ENCODE measurements at regions not wholly inside any gene's neighbourhood (a gene's known extent, or its start where the extent isn't known, plus 50 kb on each side); places are given as distances from the start of the nearest gene placed in this dataset.

DNA sequence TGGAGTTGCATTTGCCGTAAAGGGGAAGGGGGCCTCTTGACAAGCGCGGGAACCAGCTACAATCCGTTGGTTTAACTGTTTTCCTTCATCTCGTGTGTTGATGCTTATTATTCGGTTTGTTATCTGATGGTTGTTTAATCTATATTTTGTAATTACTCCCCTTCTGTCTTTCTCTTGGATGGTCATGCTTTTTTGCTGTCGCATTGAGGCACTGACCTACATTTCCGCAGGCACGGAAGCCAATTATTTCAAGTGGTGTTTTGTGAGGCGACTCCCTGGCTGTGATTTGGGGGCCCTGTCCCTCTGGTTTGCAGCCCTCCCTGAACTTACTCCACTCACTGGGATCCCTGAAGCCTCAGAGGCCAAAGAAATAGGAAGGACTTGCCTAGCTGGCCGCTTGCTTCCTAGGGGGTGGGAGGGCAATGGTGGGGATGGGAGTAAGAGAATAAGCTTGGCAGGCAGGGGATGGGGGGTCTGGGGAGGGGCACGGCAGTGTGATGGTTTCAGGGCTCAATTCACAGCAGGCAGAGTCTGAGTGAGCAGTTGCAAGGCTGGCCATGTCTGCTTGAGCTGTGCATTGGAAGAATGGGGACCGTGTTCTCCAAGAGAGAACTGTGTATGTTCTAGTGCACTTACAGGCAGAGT, 165.8 kb upstream of the B3GAT1 start:
- DNase-seq (ENCODE audit: low read depth in 2 of 2): no peak

DNA sequence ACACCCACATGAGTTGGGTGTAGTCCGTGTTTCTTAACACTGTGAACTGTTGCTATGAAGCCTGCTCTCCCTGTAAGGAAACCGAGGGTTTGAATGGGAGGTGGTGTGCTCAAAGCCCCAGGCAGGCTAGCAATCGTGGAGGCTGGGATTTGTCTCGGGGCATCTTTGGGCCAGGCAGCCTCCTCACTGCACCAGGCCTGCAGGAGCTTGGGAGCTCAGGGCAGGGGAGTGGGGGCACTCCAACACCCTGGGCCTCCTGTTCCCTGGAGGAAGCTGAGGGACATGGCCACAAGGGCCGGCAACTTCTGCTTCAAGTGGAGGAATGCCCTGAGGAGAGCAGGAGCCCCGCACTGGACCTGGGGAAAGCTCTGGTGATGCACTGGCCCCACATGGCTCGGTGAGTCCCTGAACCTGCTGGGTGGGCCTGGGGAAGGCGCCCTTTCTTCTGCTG, 164.7 kb upstream of the B3GAT1 start:
- no peak for DNase-seq (ENCODE audit: low read depth in 2 of 2)

DNA sequence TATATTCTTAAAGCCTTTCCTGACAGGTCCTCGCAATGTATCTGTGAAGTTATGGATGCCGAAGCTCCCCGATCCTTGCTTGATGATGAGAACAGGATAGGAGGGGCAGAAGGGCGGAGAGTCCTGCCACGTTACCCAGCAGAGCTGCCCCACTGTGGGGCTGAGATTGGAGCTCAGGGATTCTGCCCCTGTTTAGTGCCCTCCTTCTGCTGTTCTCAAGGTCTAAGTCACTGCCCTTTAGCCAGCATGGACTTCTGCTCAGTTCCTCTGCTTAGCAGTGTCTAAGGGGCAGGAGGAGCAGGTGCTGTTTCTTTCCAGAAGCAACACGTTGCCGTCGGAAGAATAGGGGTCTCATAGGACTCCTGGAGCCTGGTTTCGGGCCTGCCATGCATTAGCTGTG, 164.2 kb upstream of the B3GAT1 start:
- no peak for DNase-seq (ENCODE audit: low read depth in 2 of 2)

DNA sequence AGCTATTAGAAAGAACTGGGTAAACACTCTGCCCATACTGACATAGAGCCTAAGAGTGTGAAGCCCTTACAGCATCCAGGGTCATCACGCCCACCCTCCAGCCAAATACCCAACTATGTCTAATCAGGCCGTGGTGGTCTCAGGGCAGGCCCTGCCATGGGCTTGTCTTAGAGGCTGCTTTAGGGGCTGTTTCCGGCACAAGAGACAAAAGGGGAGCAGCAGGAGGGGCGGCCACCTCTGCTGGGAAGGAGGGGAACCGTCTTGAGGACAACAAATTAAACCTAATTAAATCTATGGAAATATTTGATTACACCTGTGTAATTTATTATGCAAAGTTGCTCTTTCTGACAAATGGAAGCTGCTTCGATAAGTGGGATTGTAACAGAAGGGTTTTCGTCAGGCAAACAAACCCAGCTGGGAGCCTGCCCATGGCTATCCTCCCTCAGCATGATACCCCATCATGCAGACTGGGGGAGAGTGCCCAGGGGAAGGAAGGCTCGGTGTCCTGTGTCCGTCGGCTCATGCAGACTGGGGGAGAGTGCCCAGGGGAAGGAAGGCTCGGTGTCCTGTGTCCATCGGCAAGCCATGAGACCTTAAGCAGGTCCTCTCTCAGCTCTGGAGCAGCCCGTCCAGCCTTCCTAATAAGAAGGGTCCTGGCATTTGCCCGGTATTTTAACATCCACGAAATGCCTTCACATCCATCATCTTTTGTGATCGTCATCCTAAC, 163.6 kb upstream of the B3GAT1 start:
- no peak for DNase-seq (ENCODE audit: low read depth in 2 of 2)

DNA sequence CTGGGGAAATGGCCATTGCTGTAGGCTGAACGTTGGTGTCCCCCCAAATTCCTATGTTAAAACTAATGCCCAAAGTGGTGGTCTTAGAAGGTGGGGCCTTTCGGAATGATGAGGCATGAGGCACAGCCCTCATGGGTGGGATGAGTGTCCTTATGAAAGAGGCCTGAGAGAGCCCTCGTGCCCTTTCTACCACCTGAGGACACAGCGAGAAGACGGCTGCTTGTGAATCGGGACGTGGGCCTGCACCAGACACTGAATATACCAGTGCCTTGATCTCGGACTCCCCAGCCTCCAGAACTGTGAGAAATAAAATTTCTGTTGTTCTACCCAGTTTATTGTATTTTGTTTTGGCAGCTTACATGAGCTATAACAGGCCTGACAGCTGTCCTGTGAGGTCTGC, 162.9 kb upstream of the B3GAT1 start:
- no peak for DNase-seq (ENCODE audit: low read depth in 2 of 2)

DNA sequence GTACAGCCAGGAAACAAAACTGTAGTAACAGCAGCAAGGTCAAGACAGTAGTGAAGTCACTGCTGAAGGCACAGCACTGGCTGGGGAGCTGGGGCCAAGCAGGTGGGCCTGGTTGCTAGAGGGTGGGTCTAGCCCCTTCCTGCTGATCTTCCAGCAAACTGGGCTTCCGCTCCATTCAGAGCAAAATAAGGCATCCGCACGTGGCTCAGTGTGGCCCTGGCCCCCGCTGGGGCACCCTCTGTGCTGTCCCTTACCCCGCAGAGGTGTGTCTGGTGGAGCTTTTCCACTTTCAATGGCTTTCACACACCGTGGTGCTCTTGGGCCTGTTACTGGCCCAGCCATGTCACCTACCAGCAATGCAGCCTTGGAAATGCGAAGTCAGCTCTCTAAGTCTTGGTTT, 162.4 kb upstream of the B3GAT1 start:
- no peak for DNase-seq (ENCODE audit: low read depth in 2 of 2)

DNA sequence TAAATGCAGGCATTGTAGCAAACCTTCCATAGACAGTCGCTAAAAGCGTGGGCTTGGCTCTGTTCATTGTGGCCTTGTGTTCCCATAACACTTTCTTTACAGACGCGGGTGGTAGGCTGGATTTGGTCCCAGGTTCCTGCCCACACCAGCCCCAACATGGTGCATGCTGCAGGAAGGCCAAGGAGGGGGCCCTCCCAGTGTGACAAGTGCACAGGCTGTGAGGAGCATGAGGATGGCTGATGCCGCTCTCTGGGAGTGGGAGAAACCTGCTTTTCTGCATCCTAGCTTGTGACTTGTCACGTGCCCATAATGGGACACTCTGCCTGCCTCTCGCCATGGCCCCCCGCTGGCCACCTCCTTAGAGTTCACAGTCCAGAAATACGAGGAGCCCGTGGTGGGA, 161.8 kb upstream of the B3GAT1 start:
- DNase-seq (ENCODE audit: low read depth in 2 of 2): no peak

DNA sequence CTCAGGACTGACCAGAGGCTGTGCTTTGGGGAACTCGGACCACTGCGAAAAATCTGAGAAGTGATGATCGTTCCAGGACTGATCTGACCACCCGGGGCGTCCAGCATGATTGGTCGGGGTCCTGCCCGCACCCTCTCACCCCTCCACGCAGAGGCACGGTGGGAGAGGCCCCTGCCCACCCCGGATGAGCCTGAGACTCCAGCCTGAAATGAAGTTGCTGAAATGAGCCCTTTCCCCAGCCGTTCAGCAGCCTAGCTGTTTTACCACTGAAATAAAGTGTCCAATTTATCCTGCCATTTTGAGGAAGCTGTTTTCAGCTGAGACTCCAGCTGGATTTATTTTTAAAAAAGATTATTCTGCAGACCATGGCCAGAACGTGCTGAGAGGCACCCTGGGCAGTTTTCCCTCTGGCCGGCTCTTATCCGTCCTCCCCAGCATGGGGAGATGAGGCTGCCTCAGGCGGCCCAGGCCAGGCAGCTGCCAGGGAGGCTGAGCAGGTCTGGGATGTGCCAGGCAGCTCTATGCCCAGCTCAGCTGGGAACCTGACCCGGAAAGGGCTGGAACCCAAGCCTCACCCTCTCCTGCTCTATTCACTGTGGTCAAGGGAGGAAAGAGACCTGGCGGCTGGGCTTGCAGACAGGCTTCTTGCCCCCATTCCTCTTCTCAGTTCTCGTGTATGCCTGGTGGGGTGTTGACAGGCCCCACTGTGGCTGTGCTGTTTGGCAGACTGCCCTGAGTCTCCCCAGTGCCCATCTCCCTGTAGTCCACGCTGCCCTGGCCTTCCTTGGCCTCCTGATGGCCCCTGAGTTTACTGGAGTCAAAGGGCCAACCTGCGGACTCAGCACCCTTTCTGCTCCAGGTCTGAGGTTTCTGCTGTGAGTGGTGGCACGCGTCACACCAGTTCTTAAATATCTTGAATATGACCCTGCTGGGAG, 161.0 kb upstream of the B3GAT1 start:
- DNase-seq (ENCODE audit: low read depth in 2 of 2): no peak

DNA sequence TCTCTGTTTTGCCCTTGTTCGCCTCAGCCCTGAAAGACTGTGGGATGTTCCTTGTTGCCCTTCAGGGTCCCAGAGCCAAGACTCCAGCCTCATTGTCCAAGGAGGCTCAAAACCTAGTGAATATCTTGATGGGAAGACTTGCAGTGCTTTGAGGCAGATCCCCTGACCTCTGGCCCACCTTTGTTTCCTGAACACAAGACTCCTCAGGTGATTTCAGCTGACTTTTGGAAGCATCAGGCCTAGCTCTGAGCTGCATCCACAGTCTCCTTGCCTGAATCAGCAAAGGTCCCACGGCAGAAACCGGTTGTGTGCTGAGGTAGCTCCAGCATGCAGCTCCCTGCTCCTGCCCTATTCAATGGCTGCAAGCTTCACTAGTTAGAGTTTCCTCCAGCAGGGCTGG, 159.3 kb upstream of the B3GAT1 start:
- DNase-seq (ENCODE audit: low read depth in 2 of 2): no peak

DNA sequence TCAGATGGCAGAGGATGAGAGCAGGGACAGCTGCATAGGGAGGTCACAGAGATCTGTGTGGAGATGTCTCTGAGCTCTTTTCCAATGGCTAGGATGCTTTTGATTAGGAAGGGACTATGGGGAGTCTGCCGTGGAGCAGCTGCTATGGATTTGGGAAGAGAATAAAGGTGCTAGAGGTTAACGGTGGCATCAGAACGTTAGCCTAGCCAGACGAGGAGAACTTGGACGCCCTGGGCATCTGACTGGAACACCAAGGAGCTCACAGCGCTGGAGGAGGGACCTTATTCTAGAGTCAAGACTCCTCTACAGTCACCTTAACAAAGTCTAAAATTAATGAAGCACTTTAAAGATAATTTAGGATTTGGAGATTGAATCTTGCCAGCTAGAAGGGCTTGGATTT, 157.2 kb upstream of the B3GAT1 start:
- DNase-seq (ENCODE audit: low read depth in 2 of 2): no peak

DNA sequence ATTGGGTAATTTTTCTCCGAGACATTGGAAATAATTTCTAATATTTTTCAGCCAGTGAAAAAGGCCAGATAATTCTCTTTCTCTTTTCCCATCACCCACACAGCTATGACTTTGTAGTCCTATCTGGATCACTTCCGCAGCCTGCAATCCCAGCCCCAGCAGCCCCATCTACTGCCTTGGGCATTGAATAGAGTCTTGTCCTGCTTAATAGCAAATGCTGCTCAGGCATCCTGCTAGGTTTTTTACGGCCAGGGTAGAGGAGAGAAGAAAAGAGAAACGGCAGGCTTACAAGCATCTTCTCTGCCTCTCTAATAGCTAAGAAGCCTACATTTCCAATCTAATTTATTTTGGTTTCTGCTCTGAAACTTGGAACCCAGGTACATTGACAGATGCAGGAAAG, 154.3 kb upstream of the B3GAT1 start:
- DNase-seq (ENCODE audit: low read depth in 2 of 2): no peak

DNA sequence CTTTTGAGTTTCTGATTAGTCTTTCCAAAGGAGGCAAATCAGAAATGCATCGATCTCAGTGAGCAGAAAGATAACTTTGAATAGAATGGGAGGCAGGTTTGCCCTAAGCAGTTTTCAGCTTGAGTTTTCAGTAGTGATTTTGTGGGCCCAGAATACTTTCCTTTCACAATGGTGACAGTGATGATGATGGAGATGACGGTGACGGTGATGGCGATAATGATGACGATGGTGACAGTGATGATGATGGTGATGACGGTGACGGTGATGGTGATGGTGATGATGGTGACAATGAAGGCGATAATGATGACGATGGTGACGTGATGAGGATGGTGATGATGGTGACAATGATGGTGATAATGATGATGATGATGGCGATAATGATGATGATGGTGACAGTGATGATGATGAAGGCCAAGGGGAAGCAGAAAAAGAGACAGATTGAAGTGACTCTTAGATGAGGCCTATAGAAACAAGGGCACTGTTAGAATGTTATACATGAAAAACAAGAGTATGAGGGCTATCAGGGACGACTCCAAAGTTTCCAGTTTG, 153.4 kb upstream of the B3GAT1 start:
- no peak for DNase-seq (ENCODE audit: low read depth in 2 of 2)

DNA sequence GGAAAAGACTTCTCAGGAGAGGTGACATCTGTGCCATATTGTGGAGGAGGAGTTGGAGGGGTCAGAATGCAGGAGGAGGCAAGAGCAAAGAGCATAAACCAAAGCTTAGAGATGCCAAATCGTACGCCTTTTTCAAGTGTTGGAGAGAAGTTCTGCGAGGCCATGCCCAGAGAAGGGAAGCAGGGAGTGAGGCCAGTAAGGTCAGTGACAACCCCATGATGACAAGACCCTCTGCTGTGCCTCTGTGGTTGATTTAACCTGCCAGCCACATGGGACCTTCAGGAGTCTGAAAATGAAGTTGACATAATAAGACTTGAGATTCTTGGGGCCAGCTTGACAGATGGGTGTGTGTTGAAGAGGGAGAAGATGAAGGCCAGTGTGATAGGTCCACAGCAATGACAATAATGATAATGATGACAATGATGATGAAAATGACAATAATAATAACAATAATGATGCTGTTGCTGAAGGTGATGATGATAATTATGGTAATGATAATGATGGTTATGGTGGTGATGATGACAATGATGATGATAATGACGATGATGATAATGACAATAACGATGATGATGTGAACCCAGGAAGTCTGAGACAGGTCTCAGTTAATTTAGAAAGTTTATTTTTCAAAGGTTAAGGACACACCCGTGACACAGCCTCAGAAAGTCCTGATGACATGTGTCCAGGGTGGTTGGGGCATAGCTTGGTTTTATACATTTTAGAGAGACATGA, 152.6 kb upstream of the B3GAT1 start:
- no peak for DNase-seq (ENCODE audit: low read depth in 2 of 2)

DNA sequence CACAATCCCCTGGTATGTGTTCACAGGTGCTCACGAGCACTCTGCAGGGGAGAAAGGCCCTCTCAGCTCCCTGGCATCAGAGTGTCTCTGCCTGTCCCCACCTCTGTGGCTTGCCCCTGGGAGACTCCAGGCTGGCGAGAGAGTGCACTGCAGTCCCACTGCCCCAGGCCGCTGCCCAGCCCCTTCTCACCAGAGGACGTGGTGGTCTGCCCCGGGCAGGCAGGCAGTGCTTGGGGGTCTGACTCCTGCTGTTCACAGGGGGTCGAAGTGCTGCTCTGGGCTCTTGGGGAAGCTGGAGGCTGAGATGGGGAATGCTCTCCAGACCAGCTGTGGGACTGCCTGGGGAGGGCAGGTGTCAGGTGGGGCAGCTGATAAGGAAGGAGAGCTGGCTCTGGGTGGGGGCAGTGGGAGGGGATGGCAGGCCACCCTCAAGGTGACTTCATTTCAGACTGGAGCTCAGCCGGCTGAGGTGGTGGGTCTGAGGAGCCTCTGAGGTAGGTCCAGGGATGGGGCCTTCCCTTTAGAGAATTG, 151.0 kb upstream of the B3GAT1 start:
- no peak for DNase-seq (ENCODE audit: low read depth in 2 of 2)

DNA sequence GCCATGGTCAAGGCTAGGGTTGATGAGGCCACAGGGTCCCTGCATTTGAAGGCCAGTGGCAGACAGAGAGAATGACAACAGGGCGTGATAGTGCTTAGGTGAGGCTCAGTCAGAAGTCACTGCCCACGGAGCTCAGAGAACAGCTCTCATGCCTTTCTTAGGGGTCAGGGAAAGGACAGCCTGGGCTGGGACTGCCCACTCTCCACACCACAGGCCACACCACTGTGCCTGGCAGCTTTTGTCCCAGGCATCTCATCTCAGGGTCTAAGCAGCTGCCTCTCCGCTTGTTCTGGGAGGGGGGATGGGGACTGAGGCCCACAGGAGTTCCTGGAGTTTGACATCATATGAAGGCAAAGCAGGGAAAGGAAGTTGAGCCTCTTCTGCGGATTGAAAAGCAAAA, 150.2 kb upstream of the B3GAT1 start:
- DNase-seq (ENCODE audit: low read depth in 2 of 2): no peak

DNA sequence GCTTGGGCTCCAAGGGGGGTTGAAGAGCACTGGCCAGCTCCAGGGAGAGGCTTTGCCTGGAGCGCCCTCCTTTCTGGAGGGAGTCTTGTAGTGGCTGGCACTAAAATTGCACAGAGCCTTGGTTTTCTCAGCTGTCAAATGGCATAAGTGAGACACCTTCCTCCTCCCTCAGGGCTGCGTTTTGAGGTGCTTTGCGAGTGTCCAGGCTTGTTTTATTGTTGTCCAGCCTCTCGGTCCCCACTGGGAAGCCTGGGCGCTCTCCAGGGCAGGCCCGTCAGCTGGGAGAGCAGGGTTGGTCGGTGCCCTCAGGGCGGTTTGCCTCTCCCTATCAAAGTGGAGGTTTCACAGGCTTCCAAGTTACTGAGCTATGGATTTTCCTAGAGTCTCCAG, 149.3 kb upstream of the B3GAT1 start:
- DNase-seq (ENCODE audit: low read depth in 2 of 2): no peak

DNA sequence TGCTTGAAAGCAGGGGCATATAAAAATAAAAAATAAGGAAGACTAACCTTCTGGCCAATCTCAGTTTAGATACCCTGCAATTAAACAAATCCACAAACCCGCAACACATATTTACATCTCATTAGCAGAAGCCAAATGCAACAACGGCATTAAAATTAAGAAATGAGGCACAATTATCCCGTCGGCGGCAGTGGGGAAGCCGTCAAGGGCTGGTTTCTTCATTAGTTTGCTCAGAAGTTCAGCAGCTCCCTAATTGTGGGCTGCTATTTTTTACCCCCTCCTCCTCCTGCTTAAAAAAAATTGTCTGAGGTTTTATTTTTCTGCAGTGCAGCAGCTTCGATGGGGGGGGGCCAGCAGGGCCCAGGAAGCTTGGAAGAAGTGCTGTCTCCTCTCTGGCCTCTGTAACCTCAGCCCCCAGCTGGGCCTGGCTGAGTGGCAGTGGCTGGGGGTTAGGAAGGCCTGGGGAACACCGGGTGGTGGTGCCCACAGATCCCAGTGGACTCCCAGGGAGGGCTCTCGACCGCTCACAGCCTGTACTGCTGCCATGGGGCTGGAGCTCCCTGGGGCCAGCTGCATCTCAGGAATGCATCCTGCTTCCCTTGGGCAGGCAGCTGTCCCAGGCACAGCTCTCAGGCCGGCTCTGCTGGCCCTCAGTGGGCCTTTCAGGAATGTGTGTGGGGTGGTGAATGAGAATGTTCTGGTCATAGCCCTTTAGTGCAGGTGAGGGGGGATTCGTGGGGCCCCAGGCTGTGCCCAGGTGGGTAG, 148.7 kb upstream of the B3GAT1 start:
- DNase-seq (ENCODE audit: low read depth in 2 of 2): no peak

DNA sequence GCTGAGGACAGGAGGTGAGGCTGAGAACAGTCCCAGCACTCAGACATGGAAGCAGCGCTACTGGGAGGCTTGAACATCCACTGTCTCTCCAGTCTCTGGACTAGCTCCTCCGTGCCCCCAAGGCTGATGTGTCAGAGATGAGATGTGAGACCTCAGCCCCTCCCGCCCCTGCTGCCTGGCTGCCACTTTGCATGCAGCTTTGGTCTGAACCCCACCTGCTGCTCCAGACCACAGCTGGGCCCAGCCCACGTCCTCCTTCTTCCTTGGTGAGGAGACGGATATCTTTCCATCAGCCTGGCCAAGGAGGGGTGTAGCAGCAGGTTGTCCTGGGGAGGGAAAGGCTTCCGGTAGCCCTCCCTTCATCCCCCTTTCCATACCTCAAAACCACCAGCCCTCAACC, 148.0 kb upstream of the B3GAT1 start:
- no peak for DNase-seq (ENCODE audit: low read depth in 2 of 2)

DNA sequence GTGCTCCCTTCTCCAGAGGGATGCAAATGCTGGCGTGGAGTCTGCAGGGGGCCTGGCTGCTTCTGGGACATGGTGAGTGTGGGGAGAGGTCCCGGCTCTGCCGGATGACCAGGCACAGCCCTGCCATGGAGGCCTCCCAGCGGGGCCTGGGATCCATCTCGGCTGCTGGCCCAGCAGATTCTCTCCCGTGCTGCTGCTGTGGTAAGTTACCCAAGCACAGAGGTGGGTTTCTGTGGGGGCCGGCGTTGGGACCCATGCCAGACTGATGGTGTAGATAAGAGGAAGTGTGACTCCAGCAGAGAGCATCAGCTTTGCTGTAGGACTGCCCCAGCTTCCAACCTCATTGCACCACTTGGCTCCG, 147.5 kb upstream of the B3GAT1 start:
- DNase-seq (ENCODE audit: low read depth in 2 of 2): no peak

DNA sequence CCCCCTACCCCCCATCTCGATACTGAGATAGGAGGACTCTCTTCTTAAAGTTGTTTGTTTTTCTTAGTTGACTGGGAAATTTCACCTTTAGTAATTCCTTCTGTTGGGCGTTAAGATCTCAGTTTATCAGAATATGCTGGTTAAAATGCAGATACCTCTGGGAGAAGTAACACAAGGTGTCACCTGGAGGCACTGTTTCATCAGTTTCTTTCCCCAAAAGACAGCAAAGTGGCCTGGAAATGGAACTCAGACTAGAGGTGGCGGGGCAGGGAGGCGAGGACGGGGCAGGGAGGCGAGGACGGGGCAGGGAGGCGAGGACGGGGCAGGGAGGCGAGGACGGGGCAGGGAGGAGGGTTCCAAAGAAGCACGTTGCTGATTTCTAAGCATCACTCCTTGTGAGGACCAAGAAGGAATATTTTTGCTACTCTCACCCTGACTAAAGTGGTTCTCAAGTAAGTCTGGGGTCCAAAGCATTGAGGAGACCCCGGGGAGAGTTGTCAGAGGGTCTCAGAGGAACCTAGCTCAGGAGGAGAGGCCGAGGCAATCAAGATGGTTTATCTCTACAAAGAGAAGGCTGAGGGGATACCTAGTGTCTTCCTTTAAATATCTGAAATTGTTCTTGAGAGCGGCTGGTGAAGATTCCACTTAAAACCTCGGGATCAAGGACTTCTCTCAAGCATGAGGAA, 147.0 kb upstream of the B3GAT1 start:
- no peak for DNase-seq (ENCODE audit: low read depth in 2 of 2)

Data from activated CD4-positive, alpha-beta T cell treated with anti-CD3 and anti-CD28 coated beads for 24 hours (primary cell).